Colonic mucosa (tissue), 4 donors: ENCODE measurements at regions not wholly inside any gene's neighbourhood (a gene's known extent, or its start where the extent isn't known, plus 50 kb on each side); places are given as distances from the start of the nearest gene placed in this dataset.
"Not testable (repeated sequence)": the region's sequence is repeated elsewhere in the genome, so short reads cannot be mapped to it uniquely, and the experiment has no call there.

Source experiments
- DNase-seq: peaks from one replicate; pipeline ENCODE4 v3.0.0-alpha.2; 2020
- H3K27ac ChIP-seq: fragments of 200-600 bp; one replicate; pipeline ENCODE4 v1.8.0; 2021
- H3K27me3 ChIP-seq: fragments of 200-600 bp; one replicate; pipeline ENCODE4 v1.8.0; 2021
- H3K36me3 ChIP-seq: fragments of 200-600 bp; one replicate; pipeline ENCODE4 v1.8.0; 2021
- H3K4me1 ChIP-seq: fragments of 200-600 bp; one replicate; pipeline ENCODE4 v1.8.0; 2021; ENCODE audit warnings: mild to moderate bottlenecking
- H3K4me3 ChIP-seq: fragments of 200-600 bp; one replicate; pipeline ENCODE4 v1.8.0; 2021
- H3K9ac ChIP-seq, 2 donors: one replicate each; pipeline ENCODE4 v1.7.0; 2013; ENCODE audit warnings: control low read depth in 2 of 2, low read depth in 2 of 2, low read length in 2 of 2
- H3K9me3 ChIP-seq: fragments of 200-600 bp; one replicate; pipeline ENCODE4 v1.8.0; 2021
- intact Hi-C: fragments of 100-400 bp; cut with DNase I; formaldehyde crosslinking; loops from one replicate; pipeline ENCODE4 v1.14.1; 2022
- TF ChIP-seq, protein P1 (sequence below): fragments of 200-600 bp; IDR thresholded peaks from one replicate; pipeline ENCODE4 v1.8.0; 2022; ENCODE audit warnings: antibody characterized with exemption, mild to moderate bottlenecking
- donor health status: healthy.
- donor health status: DM: no; HTN: no; CAD: no.
- donor health status: DM: no; HTN: no; CAD: no.

DNA sequence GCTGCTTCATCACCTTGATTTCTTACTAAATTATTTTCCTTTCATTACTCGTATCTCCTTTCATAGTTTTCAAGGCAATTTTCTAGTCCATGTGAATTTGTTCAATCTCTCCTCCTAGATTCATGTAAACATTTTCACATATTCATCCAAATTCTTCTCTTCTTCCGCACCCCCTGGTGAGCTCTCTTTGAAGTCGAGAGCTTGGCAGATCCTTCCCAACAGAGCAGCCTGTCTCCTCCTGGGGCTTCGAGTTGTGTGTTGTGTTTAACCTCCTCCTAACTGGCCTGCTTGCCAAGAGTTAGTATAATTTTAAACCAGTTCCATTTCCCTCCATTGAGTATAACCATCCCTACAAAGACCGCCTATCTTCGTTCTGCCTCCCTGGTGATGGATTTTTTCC is 272.4 kb upstream of the CELF2 start:
- Histone ChIP-seq H3K9ac (no peak overlapping the region), H3K27ac (no peak overlapping the region), H3K36me3 (no peaks in the 10 kb centered on the region), H3K27me3 (no peaks in the 10 kb centered on the region), H3K4me3 (no peak overlapping the region), H3K9me3 (no peaks in the 10 kb centered on the region), H3K4me1 (no peaks in the 10 kb centered on the region)
- intact Hi-C loops: no loop called here
- no peak for DNase-seq
- TF ChIP-seq, protein P1, sequence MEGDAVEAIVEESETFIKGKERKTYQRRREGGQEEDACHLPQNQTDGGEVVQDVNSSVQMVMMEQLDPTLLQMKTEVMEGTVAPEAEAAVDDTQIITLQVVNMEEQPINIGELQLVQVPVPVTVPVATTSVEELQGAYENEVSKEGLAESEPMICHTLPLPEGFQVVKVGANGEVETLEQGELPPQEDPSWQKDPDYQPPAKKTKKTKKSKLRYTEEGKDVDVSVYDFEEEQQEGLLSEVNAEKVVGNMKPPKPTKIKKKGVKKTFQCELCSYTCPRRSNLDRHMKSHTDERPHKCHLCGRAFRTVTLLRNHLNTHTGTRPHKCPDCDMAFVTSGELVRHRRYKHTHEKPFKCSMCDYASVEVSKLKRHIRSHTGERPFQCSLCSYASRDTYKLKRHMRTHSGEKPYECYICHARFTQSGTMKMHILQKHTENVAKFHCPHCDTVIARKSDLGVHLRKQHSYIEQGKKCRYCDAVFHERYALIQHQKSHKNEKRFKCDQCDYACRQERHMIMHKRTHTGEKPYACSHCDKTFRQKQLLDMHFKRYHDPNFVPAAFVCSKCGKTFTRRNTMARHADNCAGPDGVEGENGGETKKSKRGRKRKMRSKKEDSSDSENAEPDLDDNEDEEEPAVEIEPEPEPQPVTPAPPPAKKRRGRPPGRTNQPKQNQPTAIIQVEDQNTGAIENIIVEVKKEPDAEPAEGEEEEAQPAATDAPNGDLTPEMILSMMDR: no peak

DNA sequence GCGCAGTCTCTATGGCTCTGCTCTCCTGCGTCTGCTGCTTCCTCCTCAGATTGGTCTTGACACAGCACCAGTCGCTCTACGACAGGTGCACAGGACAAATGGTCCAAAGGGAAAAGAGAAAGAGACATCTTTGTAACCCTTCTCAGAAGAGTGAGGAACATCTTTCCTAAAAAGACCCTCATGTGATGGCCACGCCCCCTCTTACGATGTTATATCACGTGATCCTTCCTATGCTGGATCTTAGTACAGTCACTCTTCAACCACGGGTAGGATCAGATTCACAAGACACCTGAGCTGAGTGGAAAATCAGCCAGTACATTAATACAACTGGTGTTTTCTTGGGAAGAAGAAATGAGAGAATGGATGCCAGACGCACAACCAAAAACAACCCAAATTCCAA is 262.2 kb upstream of the CELF2 start:
- Histone ChIP-seq H3K27me3 (no peaks in the 10 kb centered on the region), H3K4me3 (no peak overlapping the region), H3K27ac (no peak overlapping the region), H3K4me1 (no peaks in the 10 kb centered on the region), H3K9me3 (no peaks in the 10 kb centered on the region), H3K9ac (no peak overlapping the region), H3K36me3 (no peaks in the 10 kb centered on the region)
- no peak for DNase-seq
- TF ChIP-seq, protein P1: no peak
- intact Hi-C loops: no loop called here

- H3K9me3 ChIP-seq: no peaks in the 10 kb centered on the region
- H3K4me3 ChIP-seq: no peak overlapping the region
- intact Hi-C loops: no loop called here
- no peaks in the 10 kb centered on the region for H3K4me1 ChIP-seq
- TF ChIP-seq, protein P1: no peak
- H3K9ac ChIP-seq: no peak overlapping the region
- H3K27ac ChIP-seq: no peak overlapping the region
- H3K27me3 ChIP-seq: no peaks in the 10 kb centered on the region
- H3K36me3 ChIP-seq: no peaks in the 10 kb centered on the region
- DNase-seq: no peak
These were observed 259.4 kb upstream of the CELF2 start for GRCh38 chr10:10758306-10758705.

DNA sequence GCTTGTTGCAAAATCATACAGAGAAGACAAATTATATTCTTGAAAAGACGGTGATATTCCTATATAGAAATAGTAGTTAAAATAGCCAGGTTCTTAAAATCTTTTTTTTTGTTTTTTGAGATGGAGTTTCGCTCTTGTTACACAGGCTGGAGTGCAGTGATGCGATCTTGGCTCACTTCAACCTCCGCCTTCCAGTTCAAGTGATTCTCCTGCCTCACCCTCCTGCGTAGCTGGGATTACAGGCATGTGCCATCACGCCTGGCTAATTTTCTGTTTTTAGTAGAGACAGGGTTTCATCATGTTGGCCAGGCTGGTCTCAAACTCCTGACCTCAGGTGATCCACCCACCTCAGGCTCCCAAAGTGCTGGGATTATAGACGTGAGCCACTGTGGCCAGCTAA is 257.9 kb upstream of the CELF2 start:
- H3K27me3 ChIP-seq, H3K4me3 ChIP-seq, H3K9ac ChIP-seq, DNase-seq, H3K4me1 ChIP-seq, intact Hi-C loops, H3K27ac ChIP-seq, H3K9me3 ChIP-seq, H3K36me3 ChIP-seq: not testable (repeated sequence)

DNA sequence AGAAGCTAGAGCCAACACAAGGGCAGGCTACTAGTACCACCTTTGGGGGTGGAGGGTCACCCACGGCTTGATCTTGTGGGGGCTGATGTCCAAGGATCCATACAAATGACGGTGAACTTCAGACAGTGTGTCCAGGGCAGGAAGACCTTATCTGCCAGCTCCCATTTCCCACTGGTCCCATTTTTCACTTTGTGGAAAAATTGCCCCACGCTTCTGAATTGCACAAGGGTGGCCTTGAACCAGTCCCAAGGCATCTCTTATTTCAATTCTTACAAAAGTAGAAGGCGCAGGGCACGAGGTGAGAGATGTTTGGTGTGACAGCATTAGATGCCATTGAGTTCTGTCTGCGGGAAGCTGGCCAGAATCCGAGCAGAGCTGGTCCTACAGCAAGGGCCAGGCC is 252.7 kb upstream of the CELF2 start:
- Histone ChIP-seq H3K9ac (no peak overlapping the region), H3K27me3 (no peaks in the 10 kb centered on the region), H3K4me3 (no peak overlapping the region), H3K36me3 (no peaks in the 10 kb centered on the region), H3K4me1 (no peaks in the 10 kb centered on the region), H3K27ac (no peak overlapping the region), H3K9me3 (no peaks in the 10 kb centered on the region)
- intact Hi-C loops: no loop called here
- no peak for DNase-seq
- TF ChIP-seq, protein P1: no peak

DNA sequence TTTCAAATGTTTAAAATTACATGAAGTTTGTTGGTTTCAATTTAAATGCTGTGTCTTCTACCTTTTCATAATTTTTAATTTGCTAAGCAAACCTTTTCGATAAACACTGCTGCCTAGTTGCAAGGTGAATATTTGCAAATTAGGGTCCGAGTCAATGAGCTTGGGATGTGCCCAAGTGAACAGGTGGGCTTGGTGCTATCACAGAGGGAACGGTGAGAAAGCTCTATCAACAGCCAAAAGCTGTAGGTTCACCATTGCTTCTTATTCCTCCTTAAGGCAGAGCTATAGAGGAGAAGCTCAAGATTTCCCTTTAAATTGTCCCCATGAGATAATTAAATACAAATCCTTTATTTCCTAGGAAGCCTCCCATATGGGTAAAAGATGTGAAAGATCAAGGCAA is 245.3 kb upstream of the CELF2 start:
- Histone ChIP-seq H3K9ac (no peak overlapping the region), H3K4me3 (no peak overlapping the region), H3K9me3 (no peaks in the 10 kb centered on the region), H3K27me3 (no peaks in the 10 kb centered on the region), H3K27ac (no peak overlapping the region), H3K36me3 (no peaks in the 10 kb centered on the region), H3K4me1 (no peaks in the 10 kb centered on the region)
- intact Hi-C loops: no loop called here
- DNase-seq: no peak
- TF ChIP-seq, protein P1: no peak
